Body of pancreas (tissue), 4 donors: ENCODE measurements at regions not wholly inside any gene's neighbourhood (a gene's known extent, or its start where the extent isn't known, plus 50 kb on each side); places are given as distances from the start of the nearest gene placed in this dataset.
"Not testable (repeated sequence)": the region's sequence is repeated elsewhere in the genome, so short reads cannot be mapped to it uniquely, and the experiment has no call there.

Source experiments
- POLR2A ChIP-seq, 3 donors: fragments of 450-650 bp; IDR thresholded peaks; one replicate each; pipeline ENCODE4 v1.6.1; 2016; ENCODE audit warnings: antibody characterized with exemption in 3 of 3, mild to moderate bottlenecking in 2 of 3
- TF ChIP-seq, protein P1 (sequence below), 7 experiments: fragments of 450-650 bp in 4 of 7; fragments of 200-600 bp in 3 of 7; sonication (generic) in 3 of 7; IDR thresholded peaks; one replicate each; pipeline ENCODE4 v1.5.1; 2016 to 2019; ENCODE audit warnings: antibody characterized with exemption in 7 of 7

DNA sequence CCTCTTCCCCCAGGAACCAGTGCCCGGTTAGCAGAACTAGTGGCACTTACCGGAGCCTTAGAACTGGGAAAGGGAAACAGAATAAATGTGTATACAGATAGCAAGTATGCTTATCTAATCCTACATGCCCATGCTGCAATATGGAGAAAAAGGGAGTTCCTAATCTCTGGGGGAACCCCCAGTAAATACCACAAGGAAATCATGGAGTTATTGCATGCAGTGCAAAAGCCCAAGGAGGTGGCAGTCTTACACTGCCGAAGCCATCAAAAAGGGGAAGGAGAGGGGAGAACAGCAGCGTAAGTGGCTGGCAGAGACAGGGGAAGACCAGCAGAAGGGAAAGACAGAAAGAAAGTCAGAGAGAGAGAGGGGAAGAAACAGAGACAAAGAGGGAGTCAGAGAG lies 556.7 kb upstream of the SPRY2 start:
- TF ChIP-seq, protein P1, sequence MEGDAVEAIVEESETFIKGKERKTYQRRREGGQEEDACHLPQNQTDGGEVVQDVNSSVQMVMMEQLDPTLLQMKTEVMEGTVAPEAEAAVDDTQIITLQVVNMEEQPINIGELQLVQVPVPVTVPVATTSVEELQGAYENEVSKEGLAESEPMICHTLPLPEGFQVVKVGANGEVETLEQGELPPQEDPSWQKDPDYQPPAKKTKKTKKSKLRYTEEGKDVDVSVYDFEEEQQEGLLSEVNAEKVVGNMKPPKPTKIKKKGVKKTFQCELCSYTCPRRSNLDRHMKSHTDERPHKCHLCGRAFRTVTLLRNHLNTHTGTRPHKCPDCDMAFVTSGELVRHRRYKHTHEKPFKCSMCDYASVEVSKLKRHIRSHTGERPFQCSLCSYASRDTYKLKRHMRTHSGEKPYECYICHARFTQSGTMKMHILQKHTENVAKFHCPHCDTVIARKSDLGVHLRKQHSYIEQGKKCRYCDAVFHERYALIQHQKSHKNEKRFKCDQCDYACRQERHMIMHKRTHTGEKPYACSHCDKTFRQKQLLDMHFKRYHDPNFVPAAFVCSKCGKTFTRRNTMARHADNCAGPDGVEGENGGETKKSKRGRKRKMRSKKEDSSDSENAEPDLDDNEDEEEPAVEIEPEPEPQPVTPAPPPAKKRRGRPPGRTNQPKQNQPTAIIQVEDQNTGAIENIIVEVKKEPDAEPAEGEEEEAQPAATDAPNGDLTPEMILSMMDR (IDR thresholded peaks at IDR 0.05) = not testable (repeated sequence)
- TF ChIP-seq POLR2A (IDR thresholded peaks at IDR 0.05) = not testable (repeated sequence)
